CD4-positive, alpha-beta T cell treated with Interleukin-4 for 1 hour (primary cell): ENCODE measurements at regions not wholly inside any gene's neighbourhood (a gene's known extent, or its start where the extent isn't known, plus 50 kb on each side); places are given as distances from the start of the nearest gene placed in this dataset.
"Not testable (repeated sequence)": the region's sequence is repeated elsewhere in the genome, so short reads cannot be mapped to it uniquely, and the experiment has no call there.

Experiments
- DNase-seq, 2 donors: peaks; one replicate each; pipeline ENCODE4 v3.0.0-alpha.2; 2020 to 2022

DNA sequence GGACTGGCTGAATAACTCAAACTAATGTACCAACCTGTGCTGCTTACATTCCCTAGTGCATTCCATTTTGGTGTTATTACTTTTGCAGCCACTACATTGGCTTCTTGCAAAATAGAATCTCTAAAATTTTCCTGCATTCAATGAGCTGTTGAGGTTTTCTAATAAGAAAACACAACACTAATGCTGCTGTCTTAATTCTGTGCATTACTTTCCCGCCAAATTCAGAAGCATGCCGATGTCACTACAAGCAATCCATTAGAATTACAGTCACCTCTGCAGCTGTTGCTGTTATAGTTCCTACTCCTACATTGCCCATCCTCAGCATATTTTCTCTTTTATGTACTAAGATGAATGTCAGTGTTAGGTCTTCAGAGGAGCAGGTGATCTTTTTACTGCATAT, 359.5 kb downstream of the HACE1 start:
- DNase-seq, result no peak

- DNase-seq, result no peak
Observed at GRCh38 chr6:104486035-104486434, 373.7 kb downstream of the HACE1 start.

- DNase-seq, result no peak
Observed at GRCh38 chr6:104484626-104485025, 375.1 kb downstream of the HACE1 start.

GRCh38 chr6:104484191-104484590, 375.5 kb downstream of the HACE1 start:
- no peak for DNase-seq

GRCh38 chr6:104483225-104483834, 376.4 kb downstream of the HACE1 start:
- DNase-seq, result no peak

- DNase-seq, result no peak
Observed at GRCh38 chr6:104477569-104477968, 382.1 kb downstream of the HACE1 start.

DNA sequence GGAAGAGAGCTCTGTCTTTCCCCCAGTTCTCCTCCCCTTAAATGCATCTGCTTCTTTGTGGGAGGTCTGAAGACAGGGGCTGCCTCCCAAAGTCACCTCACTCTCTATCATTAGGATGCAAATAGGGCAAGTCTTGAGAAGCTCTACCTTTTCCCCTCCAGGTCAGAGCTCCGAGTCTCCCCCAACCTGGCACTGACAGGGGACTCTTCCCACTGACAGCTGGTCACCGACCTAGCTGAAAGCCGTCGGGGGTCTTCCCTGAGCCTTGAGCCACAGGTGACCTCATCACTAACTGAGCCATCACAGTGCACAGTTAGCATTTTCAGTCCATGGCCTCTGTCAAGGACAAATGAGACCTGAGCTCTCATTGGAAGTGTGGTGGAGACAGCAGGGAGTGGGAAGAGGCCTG, 386.7 kb downstream of the HACE1 start:
- DNase-seq, result no peak

DNA sequence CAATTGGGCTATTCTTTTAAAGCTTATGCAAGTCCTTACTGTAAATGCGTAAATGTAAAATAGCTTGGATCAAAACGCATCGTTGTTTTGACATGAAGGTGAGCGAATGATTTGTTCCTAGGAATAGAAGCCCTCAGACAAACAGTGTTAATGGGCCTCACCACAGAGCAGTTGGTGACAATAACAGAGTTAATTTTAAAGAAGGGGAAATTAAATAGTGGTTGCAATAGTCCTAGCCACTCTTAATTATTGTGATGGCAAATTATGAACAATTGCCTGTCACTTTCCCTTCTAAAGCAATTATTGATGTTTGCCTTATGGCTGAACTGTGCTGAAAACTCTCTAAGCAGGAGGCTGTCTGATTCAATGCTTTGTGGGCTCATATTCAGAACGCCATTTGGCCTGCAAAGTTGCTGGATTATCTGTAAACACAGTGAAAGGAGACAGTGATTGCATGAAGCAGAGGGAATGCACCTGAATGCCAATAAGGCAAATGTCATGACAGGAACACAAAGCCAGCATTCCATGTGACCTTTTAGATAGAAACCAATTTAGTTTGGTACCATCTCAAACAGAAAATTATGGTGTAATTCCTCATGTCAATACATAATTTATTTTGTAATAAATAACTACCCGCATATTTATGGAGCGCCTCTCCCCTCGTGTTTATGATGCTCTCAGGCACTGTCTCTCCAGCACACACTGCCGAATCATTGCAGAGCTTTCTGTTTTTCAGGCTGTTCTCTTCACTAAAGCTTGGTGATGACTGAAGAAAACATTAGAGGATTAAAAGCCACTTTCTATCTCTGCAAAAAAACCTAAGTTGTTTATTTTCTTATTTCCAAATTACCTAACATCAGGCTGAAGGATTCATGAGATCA, 387.5 kb downstream of the HACE1 start:
- DNase-seq, result no peak

DNA sequence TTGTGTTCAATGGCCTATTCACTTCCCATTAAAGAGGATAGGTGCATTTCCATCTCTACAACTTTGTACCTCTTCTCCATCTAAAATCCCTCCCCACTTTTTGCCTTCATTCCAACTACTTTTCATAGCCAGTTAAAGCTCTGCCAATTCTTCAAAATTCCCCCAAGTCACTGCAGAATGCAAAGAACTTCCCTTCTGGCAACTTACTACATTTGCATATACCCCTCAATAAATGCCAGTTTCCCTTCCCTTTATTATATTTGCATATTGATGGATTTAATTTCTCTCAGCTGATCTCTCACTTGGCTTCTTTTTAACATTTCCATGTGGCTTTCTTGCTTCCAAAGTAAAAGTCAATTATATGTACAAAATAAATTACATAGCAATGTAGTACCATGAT, 393.4 kb downstream of the HACE1 start:
- DNase-seq, result no peak

DNA sequence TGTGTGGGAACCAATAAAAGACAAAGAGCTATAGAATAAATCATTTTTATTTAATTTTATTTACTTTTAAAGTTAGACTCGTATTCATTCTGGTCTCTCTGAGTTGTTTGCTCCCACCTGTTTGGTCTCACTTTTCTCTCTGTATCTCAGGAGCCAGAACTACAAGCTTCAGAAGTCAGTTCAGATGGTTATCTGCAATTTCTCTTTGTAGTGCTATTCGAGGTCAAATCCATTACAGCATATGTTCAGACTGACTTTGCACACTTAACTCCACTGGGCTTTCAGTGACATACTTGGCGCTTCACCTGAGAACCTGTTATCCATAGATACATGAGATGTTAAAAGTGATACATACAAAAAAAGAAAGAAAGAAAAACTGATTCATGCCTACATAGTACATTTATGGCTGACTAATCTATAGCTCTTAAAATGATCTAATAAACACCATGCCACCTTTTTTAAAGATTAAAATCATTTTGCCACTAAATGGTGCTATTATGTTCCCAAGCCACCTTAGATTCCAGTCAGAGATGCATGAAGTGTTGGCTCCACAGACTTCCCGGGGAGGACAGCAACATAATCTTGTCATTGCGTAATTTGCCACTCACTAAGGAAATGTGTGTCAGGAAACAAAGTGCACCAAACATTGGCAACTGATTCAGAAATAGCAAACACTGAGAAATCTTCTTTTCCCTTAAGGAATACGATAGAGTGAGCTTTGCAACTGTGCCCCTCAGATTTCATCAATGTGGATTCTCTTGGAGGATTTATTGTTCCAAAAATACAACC, 396.7 kb downstream of the HACE1 start:
- no peak for DNase-seq

DNA sequence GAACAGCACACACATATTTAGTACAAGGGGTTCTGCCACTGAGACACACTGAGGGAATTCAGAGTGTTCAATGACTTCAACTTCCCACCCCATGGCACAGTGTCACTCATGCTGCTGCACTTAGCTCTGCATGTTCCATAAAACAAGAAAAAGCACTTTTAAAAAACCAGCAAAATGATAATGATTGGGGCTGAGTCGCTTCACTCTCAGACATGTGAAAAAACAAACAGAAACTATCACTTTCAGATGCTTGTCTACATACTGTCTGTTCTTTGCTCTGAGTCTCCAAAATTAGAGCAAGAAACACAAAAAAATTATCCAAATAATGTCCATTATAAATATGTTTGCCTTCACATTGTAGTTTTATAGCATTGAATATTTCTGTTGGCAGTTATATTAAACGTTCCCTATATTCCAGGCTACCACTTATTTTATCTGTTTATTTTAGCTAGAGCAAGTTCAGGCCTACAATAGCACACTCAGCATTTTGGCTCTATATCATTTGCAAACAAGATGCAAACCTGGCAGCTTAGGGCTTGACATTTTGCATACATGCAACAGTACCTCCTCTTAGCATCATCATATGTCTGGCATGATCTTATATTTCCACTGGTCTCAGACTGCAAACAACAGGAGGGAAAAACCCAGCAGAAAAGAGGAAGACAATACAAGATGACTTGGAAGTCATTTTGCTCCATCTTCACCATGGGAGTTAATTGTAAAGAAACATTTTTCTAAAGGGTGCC, 398.8 kb downstream of the HACE1 start:
- DNase-seq, result no peak

GRCh38 chr6:104459543-104459942, 400.2 kb downstream of the HACE1 start:
- no peak for DNase-seq

GRCh38 chr6:104449918-104450317, 409.8 kb downstream of the HACE1 start:
- DNase-seq, result no peak

DNA sequence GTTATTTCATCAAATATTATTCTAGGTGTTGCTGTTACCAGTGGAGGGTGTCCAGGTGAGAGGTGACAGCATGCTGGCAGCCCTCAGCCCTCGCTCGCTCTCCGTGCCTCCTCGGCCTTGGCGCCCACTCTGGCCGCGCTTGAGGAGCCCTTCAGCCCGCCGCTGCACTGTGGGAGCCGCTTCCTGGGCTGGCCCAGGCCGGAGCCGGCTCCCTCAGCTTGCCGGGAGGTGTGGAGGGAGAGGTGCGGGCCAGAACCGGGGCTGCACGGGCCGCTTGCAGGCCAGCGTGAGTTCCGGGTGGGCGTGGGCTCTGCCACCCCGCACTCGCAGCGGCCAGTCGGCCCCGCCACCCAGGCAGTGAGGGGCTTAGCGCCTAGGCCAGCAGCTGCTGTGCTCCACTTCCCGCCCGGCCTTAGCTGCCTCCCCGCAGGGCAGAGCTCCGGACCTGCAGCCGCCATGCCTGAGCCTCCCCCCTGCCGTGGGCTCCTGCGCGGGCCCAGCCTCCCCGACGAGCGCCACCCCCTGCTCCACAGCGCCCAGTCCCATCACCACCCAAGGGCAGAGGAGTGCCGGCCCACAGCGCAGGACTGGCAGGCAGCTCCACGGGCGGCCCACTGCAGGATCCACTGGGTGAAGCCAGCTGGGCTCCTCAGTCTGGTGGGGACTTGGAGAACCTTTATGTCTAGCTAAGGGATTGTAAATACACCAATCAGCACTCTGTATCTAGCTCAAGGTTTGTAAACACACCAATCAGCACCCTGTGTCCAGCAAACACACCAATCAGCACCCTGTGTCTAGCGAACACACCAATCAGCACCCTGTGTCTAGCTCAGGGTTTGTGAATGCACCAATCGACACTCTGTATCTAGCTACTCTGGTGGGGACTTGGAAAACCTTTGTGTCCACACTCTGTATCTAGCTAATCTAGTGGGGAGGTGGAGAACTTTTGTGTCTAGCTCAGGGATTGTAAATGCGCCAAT, 413.3 kb downstream of the HACE1 start:
- DNase-seq, result not testable (repeated sequence)

- no peak for DNase-seq
Observed at GRCh38 chr6:104434519-104434918, 425.2 kb downstream of the HACE1 start.

DNA sequence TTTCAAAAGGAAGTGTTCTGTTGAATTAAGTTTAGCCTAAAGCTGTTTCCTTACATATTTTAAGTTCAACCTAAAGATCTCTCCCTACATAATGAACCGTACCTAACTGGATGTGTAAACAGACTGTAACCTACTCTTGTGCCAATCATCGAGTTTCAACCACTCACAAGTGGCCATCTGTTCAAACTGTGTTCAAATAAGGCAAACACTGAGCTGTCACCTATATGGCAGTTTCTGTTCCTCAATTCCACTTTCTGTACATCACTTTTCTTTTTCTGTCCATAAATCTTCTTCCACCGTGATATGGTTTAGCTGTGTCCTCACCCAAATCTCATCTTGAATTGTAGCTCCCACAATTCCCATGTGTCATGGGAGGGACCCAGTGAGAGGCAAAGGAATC, 428.6 kb downstream of the HACE1 start:
- no peak for DNase-seq

GRCh38 chr6:104428184-104428583, 431.5 kb downstream of the HACE1 start:
- DNase-seq, result no peak

DNA sequence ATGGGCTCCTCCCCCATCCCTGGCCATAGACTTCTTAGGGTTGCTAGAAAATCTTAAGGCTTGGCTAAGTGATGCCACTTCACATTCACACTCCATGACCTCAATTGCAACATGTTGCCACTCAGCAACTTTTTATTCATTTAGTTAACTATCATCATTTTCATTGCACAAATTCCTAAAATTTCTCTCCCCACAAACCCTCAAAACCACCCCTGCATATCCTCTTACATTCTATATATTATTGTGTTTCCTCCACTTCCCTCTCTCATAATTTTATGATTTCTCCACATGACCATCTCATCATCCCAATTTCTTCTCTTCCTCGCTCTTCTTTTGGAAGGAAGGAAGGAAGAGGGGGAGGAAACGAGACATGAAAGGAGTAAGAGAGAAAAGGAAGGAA, 436.0 kb downstream of the HACE1 start:
- no peak for DNase-seq

- no peak for DNase-seq
Observed at GRCh38 chr6:104421650-104422049, 438.1 kb downstream of the HACE1 start.

GRCh38 chr6:104418839-104419238, 440.9 kb downstream of the HACE1 start:
- DNase-seq, result no peak

GRCh38 chr6:104418125-104418524, 441.6 kb downstream of the HACE1 start:
- DNase-seq, result no peak

DNA sequence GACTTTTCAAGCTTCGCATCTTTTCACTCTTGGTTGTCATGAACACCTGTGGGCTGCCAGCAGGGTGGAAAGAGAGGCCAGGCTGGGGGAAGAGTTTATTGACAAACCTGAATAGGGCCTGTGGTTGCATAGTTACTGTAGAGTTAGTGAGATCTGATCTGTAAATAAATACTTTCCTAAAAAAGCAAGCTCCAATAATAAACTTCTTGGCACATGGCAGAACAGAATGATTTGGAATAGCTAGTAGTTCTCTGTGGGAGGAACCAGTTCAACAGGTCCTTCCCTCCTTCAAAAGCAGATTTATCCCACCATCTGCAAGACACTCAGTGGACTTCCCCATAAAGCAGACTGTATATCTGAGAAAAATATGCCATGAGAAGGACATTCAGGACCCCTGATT, 445.0 kb downstream of the HACE1 start:
- no peak for DNase-seq
